Testis (tissue), 2 donors: ENCODE measurements at regions not wholly inside any gene's neighbourhood (a gene's known extent, or its start where the extent isn't known, plus 50 kb on each side); places are given as distances from the start of the nearest gene placed in this dataset.

ENCODE experiments used
- DNase-seq: peaks from one replicate; pipeline ENCODE4 v3.0.0-alpha.2; 2019
- H3K27ac ChIP-seq, 2 donors: fragments of 200-600 bp; sonication (generic); one replicate each; pipeline ENCODE4 v1.5.1; 2019
- H3K27me3 ChIP-seq: fragments of 200-600 bp; sonication (generic); one replicate; pipeline ENCODE4 v1.5.1; 2019
- H3K36me3 ChIP-seq: fragments of 200-600 bp; sonication (generic); one replicate; pipeline ENCODE4 v1.5.1; 2017; ENCODE audit warnings: low read depth; ENCODE audit errors: missing control alignments
- H3K4me1 ChIP-seq: fragments of 200-600 bp; sonication (generic); one replicate; pipeline ENCODE4 v1.5.1; 2019
- H3K4me3 ChIP-seq, 2 donors: fragments of 200-600 bp; sonication (generic); one replicate each; pipeline ENCODE4 v1.5.1; 2017 to 2019
- H3K9me3 ChIP-seq: fragments of 200-600 bp; sonication (generic); one replicate; pipeline ENCODE4 v1.5.1; 2017
- POLR2A ChIP-seq: fragments of 450-650 bp; IDR thresholded peaks from one replicate; pipeline ENCODE4 v1.6.1; 2017; ENCODE audit warnings: antibody characterized with exemption, mild to moderate bottlenecking, moderate library complexity
- WGBS, 2 donors: methylation state at CpG; one replicate each; pipeline ENCODE4 v1.1.5; 2018; 5-methylcytosine and 5-hydroxymethylcytosine counted together
- intact Hi-C: fragments of 100-400 bp; cut with DNase I; formaldehyde crosslinking; loops from one replicate; pipeline ENCODE4 v1.15.1; 2023; ENCODE audit warnings: low total_unique reads
- TF ChIP-seq, protein P1 (sequence below), 3 experiments: fragments of 450-650 bp in 2 of 3; fragments of 200-600 bp in 1 of 3; sonication (generic) in 1 of 3; IDR thresholded peaks; one replicate each; pipeline ENCODE4 v1.5.1; 2016 to 2019; ENCODE audit warnings: antibody characterized with exemption in 3 of 3, mild to moderate bottlenecking in 2 of 3, moderate library complexity in 1 of 3

DNA sequence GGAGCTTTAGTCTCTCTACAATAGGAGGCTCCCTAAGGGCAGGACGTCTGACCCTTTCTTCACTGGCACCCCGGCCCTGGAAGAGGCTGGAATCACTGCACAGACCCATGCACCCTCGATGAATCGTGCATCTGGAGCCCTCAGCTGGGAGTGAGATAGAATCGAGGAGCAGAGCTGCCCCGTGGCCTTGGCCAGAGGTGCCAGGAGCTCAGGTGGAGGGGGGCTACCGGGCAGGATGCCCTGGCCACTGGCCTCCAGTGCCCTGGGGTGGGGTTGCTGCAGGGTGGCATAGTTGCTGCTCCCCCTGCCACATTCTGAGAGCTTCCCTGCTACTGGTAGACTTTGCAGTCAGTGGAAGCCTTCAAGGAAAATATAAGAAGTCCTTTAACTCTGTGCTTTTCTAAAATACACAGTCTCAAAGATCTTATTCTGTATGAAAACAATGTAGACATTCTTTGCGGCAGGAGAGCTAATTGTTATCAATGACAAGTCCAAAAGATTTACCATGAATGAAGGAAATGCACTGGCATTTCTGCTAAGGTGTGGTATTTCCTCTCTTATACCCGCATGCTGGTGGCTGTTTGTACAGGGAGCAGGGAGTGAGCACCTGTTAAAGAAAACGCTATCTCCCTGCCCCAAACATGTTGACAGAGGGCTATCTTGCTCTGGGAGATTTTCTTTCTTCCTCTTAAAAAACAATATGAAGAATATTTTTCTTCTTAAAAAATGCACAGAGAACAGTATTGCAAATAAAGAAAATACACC, 122.8 kb downstream of the C6orf118 start:
- Histone ChIP-seq H3K27me3 (no peaks in the 10 kb centered on the region), H3K9me3 (no peaks in the 10 kb centered on the region), H3K4me1 (no peaks in the 10 kb centered on the region), H3K4me3 (no peak overlapping the region), H3K36me3 (no peaks in the 10 kb centered on the region), H3K27ac (no peak overlapping the region)
- no peak for DNase-seq
- intact Hi-C loops: no loop called here
- TF ChIP-seq, protein P1, sequence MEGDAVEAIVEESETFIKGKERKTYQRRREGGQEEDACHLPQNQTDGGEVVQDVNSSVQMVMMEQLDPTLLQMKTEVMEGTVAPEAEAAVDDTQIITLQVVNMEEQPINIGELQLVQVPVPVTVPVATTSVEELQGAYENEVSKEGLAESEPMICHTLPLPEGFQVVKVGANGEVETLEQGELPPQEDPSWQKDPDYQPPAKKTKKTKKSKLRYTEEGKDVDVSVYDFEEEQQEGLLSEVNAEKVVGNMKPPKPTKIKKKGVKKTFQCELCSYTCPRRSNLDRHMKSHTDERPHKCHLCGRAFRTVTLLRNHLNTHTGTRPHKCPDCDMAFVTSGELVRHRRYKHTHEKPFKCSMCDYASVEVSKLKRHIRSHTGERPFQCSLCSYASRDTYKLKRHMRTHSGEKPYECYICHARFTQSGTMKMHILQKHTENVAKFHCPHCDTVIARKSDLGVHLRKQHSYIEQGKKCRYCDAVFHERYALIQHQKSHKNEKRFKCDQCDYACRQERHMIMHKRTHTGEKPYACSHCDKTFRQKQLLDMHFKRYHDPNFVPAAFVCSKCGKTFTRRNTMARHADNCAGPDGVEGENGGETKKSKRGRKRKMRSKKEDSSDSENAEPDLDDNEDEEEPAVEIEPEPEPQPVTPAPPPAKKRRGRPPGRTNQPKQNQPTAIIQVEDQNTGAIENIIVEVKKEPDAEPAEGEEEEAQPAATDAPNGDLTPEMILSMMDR (IDR thresholded peaks at IDR 0.05): no peak
- no peak for TF ChIP-seq POLR2A
- 56 to 67% methylated on average over 7 to 10 of the region's 10 CpGs for WGBS, 2 donors

DNA sequence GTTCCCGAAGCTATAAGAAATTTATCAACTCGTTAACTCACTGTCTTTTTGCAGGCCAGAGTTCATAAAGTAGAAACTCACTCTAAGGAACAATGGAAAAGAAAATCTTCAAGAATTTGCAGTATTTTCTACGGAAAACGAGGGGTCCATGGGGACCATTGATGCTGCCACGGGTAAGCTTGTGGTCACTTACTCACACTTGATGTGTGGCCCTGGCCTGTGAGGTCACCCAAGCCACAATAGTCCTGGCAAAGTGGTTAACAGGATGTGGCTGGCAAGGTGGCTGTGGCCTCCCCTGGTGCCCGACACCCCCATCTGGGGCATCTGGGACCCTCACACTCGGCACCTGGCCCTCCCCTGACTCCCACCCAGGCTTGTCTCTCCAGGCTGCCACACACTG, 123.4 kb downstream of the C6orf118 start:
- TF ChIP-seq POLR2A: no peak
- TF ChIP-seq, protein P1 (IDR thresholded peaks at IDR 0.05): no peak
- H3K9me3 ChIP-seq: no peaks in the 10 kb centered on the region
- no peak overlapping the region for H3K4me3 ChIP-seq
- no peaks in the 10 kb centered on the region for H3K4me1 ChIP-seq
- no peak for DNase-seq
- WGBS, 2 donors: 84 to 85% methylated on average over 6 to 7 of the region's 7 CpGs
- no peak overlapping the region for H3K27ac ChIP-seq
- H3K36me3 ChIP-seq: no peaks in the 10 kb centered on the region
- H3K27me3 ChIP-seq: no peaks in the 10 kb centered on the region
- intact Hi-C loops: no loop called here

DNA sequence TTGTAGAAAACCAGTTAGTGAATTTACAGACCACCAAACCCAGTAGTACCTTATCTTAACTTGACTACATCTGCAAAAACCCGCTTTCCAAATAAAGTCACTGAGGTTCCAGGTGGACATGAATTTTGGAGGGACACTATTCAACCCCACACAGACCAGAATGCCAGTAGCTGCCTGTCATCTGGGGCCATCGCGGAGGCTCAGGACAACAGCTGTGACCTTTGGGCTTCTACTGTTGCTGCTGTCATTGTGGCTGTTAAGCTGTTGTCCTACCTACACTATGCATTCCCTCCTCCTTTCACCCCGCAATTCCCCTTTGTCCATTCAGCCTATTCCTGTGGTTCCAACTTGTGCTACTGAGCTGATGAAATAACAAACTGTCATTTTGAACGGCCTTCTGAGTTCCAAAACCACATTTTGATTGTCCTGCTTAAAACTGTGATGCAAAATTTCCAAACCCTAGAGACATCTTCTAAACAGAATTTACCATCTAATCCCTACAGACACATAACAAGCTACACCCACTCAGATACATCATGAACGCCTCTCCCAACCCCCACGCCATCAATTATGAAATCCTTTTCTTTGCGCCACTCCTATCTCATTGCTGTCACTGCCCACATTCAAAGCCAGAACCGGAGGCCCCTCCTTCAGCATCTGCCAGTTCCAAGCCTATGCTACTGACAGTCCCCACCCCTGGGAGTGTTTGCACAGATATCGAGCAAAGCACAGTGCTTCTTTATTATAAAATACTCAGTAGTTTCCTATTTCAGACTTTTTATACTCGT, 125.0 kb downstream of the C6orf118 start:
- DNase-seq: no peak
- TF ChIP-seq, protein P1 (IDR thresholded peaks at IDR 0.05): no peak
- no peak for TF ChIP-seq POLR2A

DNA sequence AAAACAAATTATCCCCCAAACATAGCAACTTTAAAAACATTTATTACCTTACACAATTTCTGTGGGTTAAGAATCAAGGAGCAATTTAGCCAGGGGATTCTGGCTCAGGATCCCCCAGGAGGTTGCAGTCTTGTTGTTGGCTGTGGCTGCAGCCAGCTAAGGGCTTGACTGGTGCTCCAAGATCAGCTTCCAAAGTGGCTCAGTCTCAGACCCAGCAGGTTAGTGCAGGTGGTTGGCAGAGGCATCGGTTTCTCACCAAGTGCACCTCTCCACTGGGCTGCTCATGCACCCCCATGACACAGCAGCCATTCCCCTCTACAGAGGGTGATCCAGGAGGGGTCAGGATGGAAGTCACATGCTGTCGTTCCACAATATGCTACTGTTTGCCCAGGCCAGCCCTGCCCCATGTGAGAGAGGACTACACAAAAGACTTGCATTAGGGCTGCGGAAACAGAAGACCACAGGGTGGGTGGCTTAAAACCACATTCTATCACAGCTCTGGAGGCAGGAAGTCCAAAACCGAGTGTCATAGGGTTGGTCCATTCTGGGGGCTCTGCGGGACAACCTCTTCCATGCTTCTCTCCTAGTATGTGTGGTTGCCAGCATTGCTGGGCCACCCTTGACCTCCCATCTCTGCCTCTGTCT, 125.8 kb downstream of the C6orf118 start:
- Histone ChIP-seq H3K27me3 (no peaks in the 10 kb centered on the region), H3K9me3 (no peaks in the 10 kb centered on the region), H3K27ac (no peak overlapping the region), H3K4me1 (no peaks in the 10 kb centered on the region), H3K4me3 (no peak overlapping the region), H3K36me3 (no peaks in the 10 kb centered on the region)
- DNase-seq: no peak
- intact Hi-C loops: no loop called here
- TF ChIP-seq, protein P1 (IDR thresholded peaks at IDR 0.05): no peak
- TF ChIP-seq POLR2A: no peak
- whole genome bisulfite sequencing, 2 donors: 75 to 92% methylated on average over 2 to 5 of the region's 5 CpGs

More for the DNA sequence above, 125.0 kb downstream of the C6orf118 start:
- Histone ChIP-seq H3K36me3 (no peaks in the 10 kb centered on the region), H3K27me3 (no peaks in the 10 kb centered on the region), H3K27ac (no peak overlapping the region), H3K9me3 (no peaks in the 10 kb centered on the region), H3K4me1 (no peaks in the 10 kb centered on the region), H3K4me3 (no peak overlapping the region)
- intact Hi-C loops: no loop called here
- WGBS, 2 donors: 53 to 58% methylated on average over 11 of the region's 11 CpGs
